ENCODE measurements at regions not wholly inside any gene's neighbourhood (a gene's known extent, or its start where the extent isn't known, plus 50 kb on each side); places are given as distances from the start of the nearest gene placed in this dataset.

GRCh38 chr6:139508576-139508975, 134.1 kb upstream of the CITED2 start:
- H3K27ac Mint-ChIP-seq, result no peak overlapping the region
- no peak for DNase-seq
- no peak overlapping the region for H3K4me3 Mint-ChIP-seq
- no peaks in the 10 kb centered on the region for H3K9me3 Mint-ChIP-seq
- no peaks in the 10 kb centered on the region for H3K36me3 Mint-ChIP-seq
- no peaks in the 10 kb centered on the region for H3K4me1 Mint-ChIP-seq
- no peaks in the 10 kb centered on the region for H3K27me3 Mint-ChIP-seq

GRCh38 chr6:139508023-139508422, 133.6 kb upstream of the CITED2 start:
- Mint-ChIP-seq H3K4me3 (no peak overlapping the region), H3K27ac (no peak overlapping the region), H3K36me3 (no peaks in the 10 kb centered on the region), H3K9me3 (no peaks in the 10 kb centered on the region), H3K4me1 (no peaks in the 10 kb centered on the region), H3K27me3 (no peaks in the 10 kb centered on the region)
- DNase-seq, result no peak

GRCh38 chr6:139500977-139501376, 126.5 kb upstream of the CITED2 start:
- no peaks in the 10 kb centered on the region for H3K27me3 Mint-ChIP-seq

GRCh38 chr6:139498715-139499114, 124.3 kb upstream of the CITED2 start:
- no peaks in the 10 kb centered on the region for H3K27me3 Mint-ChIP-seq
- no peak for DNase-seq
- H3K27ac Mint-ChIP-seq, result no peak overlapping the region
- H3K9me3 Mint-ChIP-seq, result no peaks in the 10 kb centered on the region
- H3K4me1 Mint-ChIP-seq, result no peaks in the 10 kb centered on the region
- H3K4me3 Mint-ChIP-seq, result no peak overlapping the region
- no peaks in the 10 kb centered on the region for H3K36me3 Mint-ChIP-seq

More at GRCh38 chr6:139500977-139501376, 126.5 kb upstream of the CITED2 start:
- no peak overlapping the region for H3K27ac Mint-ChIP-seq
- H3K36me3 Mint-ChIP-seq, result no peaks in the 10 kb centered on the region
- no peaks in the 10 kb centered on the region for H3K9me3 Mint-ChIP-seq
- H3K4me3 Mint-ChIP-seq, result no peak overlapping the region
- DNase-seq, result no peak
- no peaks in the 10 kb centered on the region for H3K4me1 Mint-ChIP-seq

- Mint-ChIP-seq H3K27ac (no peak overlapping the region), H3K4me3 (no peak overlapping the region), H3K36me3 (no peaks in the 10 kb centered on the region), H3K9me3 (peaks cover under 1% of the 10 kb centered on the region), H3K4me1 (no peaks in the 10 kb centered on the region), H3K27me3 (no peaks in the 10 kb centered on the region)
- DNase-seq, result no peak
Measured at GRCh38 chr6:139497345-139497961, 123.0 kb upstream of the CITED2 start.

GRCh38 chr6:139496654-139497344, 122.4 kb upstream of the CITED2 start:
- no peak overlapping the region for H3K4me3 Mint-ChIP-seq
- peaks cover 1% of the 10 kb centered on the region for H3K9me3 Mint-ChIP-seq

GRCh38 chr6:139494376-139494990, 120.0 kb upstream of the CITED2 start:
- no peaks in the 10 kb centered on the region for H3K36me3 Mint-ChIP-seq
- DNase-seq, result no peak
- peaks cover 4% of the 10 kb centered on the region for H3K4me1 Mint-ChIP-seq
- no peak overlapping the region for H3K4me3 Mint-ChIP-seq
- no peak overlapping the region for H3K27ac Mint-ChIP-seq
- H3K27me3 Mint-ChIP-seq, result no peaks in the 10 kb centered on the region
- H3K9me3 Mint-ChIP-seq, result peaks cover 1% of the 10 kb centered on the region

More at GRCh38 chr6:139496654-139497344, 122.4 kb upstream of the CITED2 start:
- H3K4me1 Mint-ChIP-seq, result no peaks in the 10 kb centered on the region
- H3K27me3 Mint-ChIP-seq, result no peaks in the 10 kb centered on the region
- H3K27ac Mint-ChIP-seq, result peak overlapping the region; percentile 1
- DNase-seq, result no peak
- no peaks in the 10 kb centered on the region for H3K36me3 Mint-ChIP-seq

GRCh38 chr6:139490482-139490881, 116.0 kb upstream of the CITED2 start:
- Mint-ChIP-seq H3K36me3 (no peaks in the 10 kb centered on the region), H3K9me3 (peaks cover 1% of the 10 kb centered on the region), H3K4me1 (peaks cover 4% of the 10 kb centered on the region), H3K4me3 (no peak overlapping the region), H3K27me3 (no peaks in the 10 kb centered on the region), H3K27ac (no peak overlapping the region)
- DNase-seq, result no peak

GRCh38 chr6:139486476-139486799, 112.0 kb upstream of the CITED2 start:
- no peaks in the 10 kb centered on the region for H3K36me3 Mint-ChIP-seq
- no peak overlapping the region for H3K27ac Mint-ChIP-seq
- no peak for DNase-seq
- H3K27me3 Mint-ChIP-seq, result no peaks in the 10 kb centered on the region
- no peak overlapping the region for H3K4me3 Mint-ChIP-seq
- H3K9me3 Mint-ChIP-seq, result no peaks in the 10 kb centered on the region
- peaks cover 4% of the 10 kb centered on the region for H3K4me1 Mint-ChIP-seq

- DNase-seq, result no peak
- Mint-ChIP-seq H3K4me1 (peaks cover 4% of the 10 kb centered on the region), H3K27ac (no peak overlapping the region), H3K4me3 (no peak overlapping the region), H3K27me3 (no peaks in the 10 kb centered on the region), H3K9me3 (no peaks in the 10 kb centered on the region), H3K36me3 (no peaks in the 10 kb centered on the region)
Measured at GRCh38 chr6:139485742-139486475, 111.5 kb upstream of the CITED2 start.

- no peaks in the 10 kb centered on the region for H3K36me3 Mint-ChIP-seq
Measured at GRCh38 chr6:139485185-139485584, 110.7 kb upstream of the CITED2 start.

GRCh38 chr6:139483079-139483478, 108.6 kb upstream of the CITED2 start:
- Mint-ChIP-seq H3K9me3 (no peaks in the 10 kb centered on the region), H3K27me3 (no peaks in the 10 kb centered on the region), H3K4me3 (no peak overlapping the region), H3K27ac (no peak overlapping the region), H3K36me3 (no peaks in the 10 kb centered on the region), H3K4me1 (no peaks in the 10 kb centered on the region)
- DNase-seq, result no peak

More at GRCh38 chr6:139485185-139485584, 110.7 kb upstream of the CITED2 start:
- H3K27me3 Mint-ChIP-seq, result no peaks in the 10 kb centered on the region
- H3K4me3 Mint-ChIP-seq, result no peak overlapping the region
- H3K4me1 Mint-ChIP-seq, result no peaks in the 10 kb centered on the region
- no peak overlapping the region for H3K27ac Mint-ChIP-seq
- no peaks in the 10 kb centered on the region for H3K9me3 Mint-ChIP-seq
- no peak for DNase-seq

- Mint-ChIP-seq H3K27me3 (no peaks in the 10 kb centered on the region), H3K4me3 (no peak overlapping the region), H3K36me3 (no peaks in the 10 kb centered on the region), H3K4me1 (no peaks in the 10 kb centered on the region), H3K9me3 (no peaks in the 10 kb centered on the region), H3K27ac (no peak overlapping the region)
- DNase-seq, result no peak
Measured at GRCh38 chr6:139482287-139482686, 107.8 kb upstream of the CITED2 start.

GRCh38 chr6:139480356-139481165, 106.1 kb upstream of the CITED2 start:
- Mint-ChIP-seq H3K4me3 (no peak overlapping the region), H3K4me1 (no peaks in the 10 kb centered on the region), H3K27ac (no peak overlapping the region), H3K36me3 (no peaks in the 10 kb centered on the region), H3K9me3 (no peaks in the 10 kb centered on the region), H3K27me3 (no peaks in the 10 kb centered on the region)
- DNase-seq, result no peak
